ENCODE measurements at regions not wholly inside any gene's neighbourhood (a gene's known extent, or its start where the extent isn't known, plus 50 kb on each side); places are given as distances from the start of the nearest gene placed in this dataset.

GRCh38 chr3:153657461-153657860, 463.7 kb upstream of the ARHGEF26 start:
- ChIA-PET CTCF (no interaction called here), POLR2A (no interaction called here)
- TF ChIP-seq POLR2AphosphoS5 (IDR thresholded peaks at IDR 0.05; ENCODE audit: low read depth, low read length) (no peak), SIN3A (IDR thresholded peaks at IDR 0.05; ENCODE audit: borderline replicate concordance, insufficient read depth, low read depth, low read length) (no peak), TCF7L2 (IDR thresholded peaks at IDR 0.05; ENCODE audit: low read depth, low read length) (no peak)
- TF ChIP-seq, protein P1, sequence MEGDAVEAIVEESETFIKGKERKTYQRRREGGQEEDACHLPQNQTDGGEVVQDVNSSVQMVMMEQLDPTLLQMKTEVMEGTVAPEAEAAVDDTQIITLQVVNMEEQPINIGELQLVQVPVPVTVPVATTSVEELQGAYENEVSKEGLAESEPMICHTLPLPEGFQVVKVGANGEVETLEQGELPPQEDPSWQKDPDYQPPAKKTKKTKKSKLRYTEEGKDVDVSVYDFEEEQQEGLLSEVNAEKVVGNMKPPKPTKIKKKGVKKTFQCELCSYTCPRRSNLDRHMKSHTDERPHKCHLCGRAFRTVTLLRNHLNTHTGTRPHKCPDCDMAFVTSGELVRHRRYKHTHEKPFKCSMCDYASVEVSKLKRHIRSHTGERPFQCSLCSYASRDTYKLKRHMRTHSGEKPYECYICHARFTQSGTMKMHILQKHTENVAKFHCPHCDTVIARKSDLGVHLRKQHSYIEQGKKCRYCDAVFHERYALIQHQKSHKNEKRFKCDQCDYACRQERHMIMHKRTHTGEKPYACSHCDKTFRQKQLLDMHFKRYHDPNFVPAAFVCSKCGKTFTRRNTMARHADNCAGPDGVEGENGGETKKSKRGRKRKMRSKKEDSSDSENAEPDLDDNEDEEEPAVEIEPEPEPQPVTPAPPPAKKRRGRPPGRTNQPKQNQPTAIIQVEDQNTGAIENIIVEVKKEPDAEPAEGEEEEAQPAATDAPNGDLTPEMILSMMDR (IDR thresholded peaks at IDR 0.05): no peak
- TF ChIP-seq, protein P2, sequence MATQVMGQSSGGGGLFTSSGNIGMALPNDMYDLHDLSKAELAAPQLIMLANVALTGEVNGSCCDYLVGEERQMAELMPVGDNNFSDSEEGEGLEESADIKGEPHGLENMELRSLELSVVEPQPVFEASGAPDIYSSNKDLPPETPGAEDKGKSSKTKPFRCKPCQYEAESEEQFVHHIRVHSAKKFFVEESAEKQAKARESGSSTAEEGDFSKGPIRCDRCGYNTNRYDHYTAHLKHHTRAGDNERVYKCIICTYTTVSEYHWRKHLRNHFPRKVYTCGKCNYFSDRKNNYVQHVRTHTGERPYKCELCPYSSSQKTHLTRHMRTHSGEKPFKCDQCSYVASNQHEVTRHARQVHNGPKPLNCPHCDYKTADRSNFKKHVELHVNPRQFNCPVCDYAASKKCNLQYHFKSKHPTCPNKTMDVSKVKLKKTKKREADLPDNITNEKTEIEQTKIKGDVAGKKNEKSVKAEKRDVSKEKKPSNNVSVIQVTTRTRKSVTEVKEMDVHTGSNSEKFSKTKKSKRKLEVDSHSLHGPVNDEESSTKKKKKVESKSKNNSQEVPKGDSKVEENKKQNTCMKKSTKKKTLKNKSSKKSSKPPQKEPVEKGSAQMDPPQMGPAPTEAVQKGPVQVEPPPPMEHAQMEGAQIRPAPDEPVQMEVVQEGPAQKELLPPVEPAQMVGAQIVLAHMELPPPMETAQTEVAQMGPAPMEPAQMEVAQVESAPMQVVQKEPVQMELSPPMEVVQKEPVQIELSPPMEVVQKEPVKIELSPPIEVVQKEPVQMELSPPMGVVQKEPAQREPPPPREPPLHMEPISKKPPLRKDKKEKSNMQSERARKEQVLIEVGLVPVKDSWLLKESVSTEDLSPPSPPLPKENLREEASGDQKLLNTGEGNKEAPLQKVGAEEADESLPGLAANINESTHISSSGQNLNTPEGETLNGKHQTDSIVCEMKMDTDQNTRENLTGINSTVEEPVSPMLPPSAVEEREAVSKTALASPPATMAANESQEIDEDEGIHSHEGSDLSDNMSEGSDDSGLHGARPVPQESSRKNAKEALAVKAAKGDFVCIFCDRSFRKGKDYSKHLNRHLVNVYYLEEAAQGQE (IDR thresholded peaks at IDR 0.05; ENCODE audit: insufficient read depth in 1 of 2, low read depth in 2 of 2, low read length in 1 of 2): no peak
- no peaks in the 10 kb centered on the region for H3K36me3 ChIP-seq (ENCODE audit: control insufficient read depth, insufficient read depth, low read length)
- H3K27me3 ChIP-seq (ENCODE audit: control insufficient read depth, insufficient read depth, low read length): no peaks in the 10 kb centered on the region
- H3K27ac ChIP-seq (ENCODE audit: low read length): no peak overlapping the region
- no TSS peak for BruUV-seq (replicated peaks)
- DNase-seq (ENCODE audit: low read depth, low spot score) (no peak), ATAC-seq (no peak)
- no peaks in the 10 kb centered on the region for H3K4me1 ChIP-seq (ENCODE audit: control insufficient read depth, insufficient read depth, low read length)
- in situ Hi-C loops (cut with HindIII; ENCODE audit: low pct_unique_long_range_greater_than_20kb, low sequenced_read_pairs) (no loop called here), intact Hi-C loops (cut with micrococcal nuclease; ENCODE audit: unreplicated experiment) (no loop called here)
- no peaks in the 10 kb centered on the region for H3K9me3 ChIP-seq (ENCODE audit: control insufficient read depth, insufficient read depth, low read depth, low read length)
- no peak overlapping the region for H3K4me3 ChIP-seq (ENCODE audit: low read depth in 2 of 2, low read length in 2 of 2)

DNA sequence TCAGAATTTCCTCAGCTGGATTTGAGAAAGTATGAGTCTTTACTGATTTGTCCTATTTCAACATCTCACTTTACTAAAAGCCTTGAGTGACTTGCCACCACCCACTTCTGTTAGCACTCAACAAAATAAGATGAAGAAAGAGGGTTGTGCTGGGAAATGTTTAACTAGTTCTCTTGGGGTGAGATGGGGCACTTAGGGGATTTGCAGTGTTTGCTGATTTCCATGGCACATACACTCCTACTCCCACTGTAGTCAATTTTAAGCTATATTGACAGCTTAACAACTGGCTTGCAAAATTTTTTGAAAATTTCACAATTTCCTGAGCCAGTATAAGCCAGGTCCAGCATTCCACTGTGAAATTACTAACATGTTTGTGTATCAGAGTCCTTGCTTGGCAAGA, 463.1 kb upstream of the ARHGEF26 start:
- no TSS peak for BruUV-seq (replicated peaks)
- ChIA-PET POLR2A (no interaction called here), CTCF (no interaction called here)
- TF ChIP-seq, protein P2 (IDR thresholded peaks at IDR 0.05; ENCODE audit: insufficient read depth in 1 of 2, low read depth in 2 of 2, low read length in 1 of 2): no peak
- TF ChIP-seq, protein P1 (IDR thresholded peaks at IDR 0.05): no peak
- TF ChIP-seq TCF7L2 (IDR thresholded peaks at IDR 0.05; ENCODE audit: low read depth, low read length) (no peak), POLR2AphosphoS5 (IDR thresholded peaks at IDR 0.05; ENCODE audit: low read depth, low read length) (no peak), SIN3A (IDR thresholded peaks at IDR 0.05; ENCODE audit: borderline replicate concordance, insufficient read depth, low read depth, low read length) (no peak)
- Histone ChIP-seq H3K27me3 (ENCODE audit: control insufficient read depth, insufficient read depth, low read length) (no peaks in the 10 kb centered on the region), H3K4me3 (ENCODE audit: low read depth in 2 of 2, low read length in 2 of 2) (no peak overlapping the region), H3K4me1 (ENCODE audit: control insufficient read depth, insufficient read depth, low read length) (no peaks in the 10 kb centered on the region), H3K36me3 (ENCODE audit: control insufficient read depth, insufficient read depth, low read length) (no peaks in the 10 kb centered on the region), H3K27ac (ENCODE audit: low read length) (no peak overlapping the region), H3K9me3 (ENCODE audit: control insufficient read depth, insufficient read depth, low read depth, low read length) (no peaks in the 10 kb centered on the region)
- in situ Hi-C loops (cut with HindIII; ENCODE audit: low pct_unique_long_range_greater_than_20kb, low sequenced_read_pairs) (no loop called here), intact Hi-C loops (cut with micrococcal nuclease; ENCODE audit: unreplicated experiment) (no loop called here)
- ATAC-seq (no peak), DNase-seq (ENCODE audit: low read depth, low spot score) (no peak)

All from Panc1 (cell line).